Neural progenitor cell (in vitro differentiated cells): ENCODE measurements at regions not wholly inside any gene's neighbourhood (a gene's known extent, or its start where the extent isn't known, plus 50 kb on each side); places are given as distances from the start of the nearest gene placed in this dataset.
"Not testable (repeated sequence)": the region's sequence is repeated elsewhere in the genome, so short reads cannot be mapped to it uniquely, and the experiment has no call there.

Experiments
- DNase-seq: peaks from one replicate; pipeline ENCODE4 v3.0.0-alpha.2; 2016; ENCODE audit warnings: low spot score
- H2AFZ ChIP-seq: fragments of 200-600 bp; sonication (generic); replicated peaks from 2 replicates; pipeline ENCODE4 v1.6.1; 2016; ENCODE audit warnings: antibody characterized with exemption
- H3F3A ChIP-seq: fragments of 200-600 bp; sonication (generic); 2 replicates; pipeline ENCODE4 v1.6.1; 2016; ENCODE audit warnings: antibody characterized with exemption, low read depth
- H3K27ac ChIP-seq: fragments of 200-600 bp; sonication (generic); 2 replicates; pipeline ENCODE4 v1.5.1; 2016; ENCODE audit warnings: mild to moderate bottlenecking
- H3K27me3 ChIP-seq: fragments of 200-600 bp; sonication (generic); 2 replicates; pipeline ENCODE4 v1.6.1; 2016; ENCODE audit warnings: mild to moderate bottlenecking, moderate library complexity
- H3K36me3 ChIP-seq: fragments of 200-600 bp; sonication (generic); 2 replicates; pipeline ENCODE4 v1.5.1; 2016
- H3K4me1 ChIP-seq: fragments of 200-600 bp; sonication (generic); 2 replicates; pipeline ENCODE4 v1.6.1; 2016; ENCODE audit warnings: mixed run types
- H3K4me2 ChIP-seq: fragments of 200-600 bp; sonication (generic); 2 replicates; pipeline ENCODE4 v1.6.1; 2016
- H3K4me3 ChIP-seq: fragments of 200-600 bp; sonication (generic); 2 replicates; pipeline ENCODE4 v1.5.1; 2016
- H3K79me2 ChIP-seq: fragments of 200-600 bp; sonication (generic); 2 replicates; pipeline ENCODE4 v1.6.1; 2016; ENCODE audit warnings: low read depth
- H3K9ac ChIP-seq: fragments of 200-600 bp; sonication (generic); 2 replicates; pipeline ENCODE4 v1.6.1; 2016
- H3K9me3 ChIP-seq: fragments of 200-600 bp; sonication (generic); 2 replicates; pipeline ENCODE4 v1.5.1; 2016; ENCODE audit warnings: low read depth
- H4K20me1 ChIP-seq: fragments of 200-600 bp; sonication (generic); 2 replicates; pipeline ENCODE4 v1.6.1; 2016; ENCODE audit warnings: low read depth
- H3K27ac Mint-ChIP-seq: 3 replicates; pipeline ENCODE4 v1.8.0; 2021; ENCODE audit warnings: mixed read lengths
- H3K27me3 Mint-ChIP-seq: 2 replicates; pipeline ENCODE4 v1.8.0; 2022; ENCODE audit warnings: low read depth, mild to moderate bottlenecking, inconsistent platforms, moderate library complexity, mixed read lengths; ENCODE audit not compliant: insufficient read depth
- H3K36me3 Mint-ChIP-seq: 3 replicates; pipeline ENCODE4 v1.8.0; 2021; ENCODE audit warnings: mixed read lengths
- H3K4me1 Mint-ChIP-seq: 3 replicates; pipeline ENCODE4 v1.8.0; 2021; ENCODE audit warnings: mixed read lengths
- H3K4me3 Mint-ChIP-seq: 3 replicates; pipeline ENCODE4 v1.8.0; 2021; ENCODE audit warnings: mild to moderate bottlenecking, moderate library complexity, mixed read lengths
- H3K9me3 Mint-ChIP-seq: 3 replicates; pipeline ENCODE4 v1.8.0; 2020; ENCODE audit warnings: mixed read lengths
- EZH2 ChIP-seq: fragments of 200-600 bp; sonication (generic); IDR thresholded peaks from 2 replicates; pipeline ENCODE4 v1.6.1; 2017; ENCODE audit warnings: antibody characterized with exemption, mild to moderate bottlenecking, moderate library complexity
- EZH2phosphoT487 ChIP-seq: fragments of 200-600 bp; sonication (generic); IDR thresholded peaks from 2 replicates; pipeline ENCODE4 v1.6.1; 2017; ENCODE audit warnings: antibody characterized with exemption
- TF ChIP-seq, protein P1 (sequence below): fragments of 200-600 bp; sonication (generic); IDR thresholded peaks from 2 replicates; pipeline ENCODE4 v1.5.1; 2017; ENCODE audit warnings: antibody characterized with exemption, mild to moderate bottlenecking

DNA sequence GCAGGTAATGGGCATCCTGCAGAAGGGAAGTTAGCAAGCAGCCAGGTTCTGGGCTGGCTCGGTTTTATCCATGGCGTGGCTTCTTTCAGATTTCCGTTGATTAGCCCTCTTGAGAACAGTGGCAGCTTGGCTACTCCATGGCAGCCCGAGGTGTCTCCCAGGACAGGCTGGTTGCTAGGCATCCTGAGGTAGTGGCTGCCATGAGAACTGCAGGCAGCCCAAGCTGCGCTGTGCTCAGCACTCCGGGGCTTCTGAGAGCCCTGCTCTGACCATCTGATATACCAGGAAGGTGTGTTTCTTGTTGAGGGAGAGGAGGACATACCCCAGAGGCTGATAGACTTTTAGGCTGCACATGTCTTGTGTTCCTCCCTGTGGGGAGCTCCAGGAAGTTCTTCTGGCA lies 253.4 kb upstream of the CASK start:
- Histone ChIP-seq H3F3A (no peaks in the 10 kb centered on the region), H3K27me3 (no peaks in the 10 kb centered on the region), H3K79me2 (no peaks in the 10 kb centered on the region), H3K9me3 (no peaks in the 10 kb centered on the region), H3K4me1 (no peaks in the 10 kb centered on the region), H2AFZ (no peak overlapping the region), H3K27ac (no peak overlapping the region), H3K9ac (no peak overlapping the region), H4K20me1 (no peaks in the 10 kb centered on the region), H3K36me3 (no peaks in the 10 kb centered on the region), H3K4me2 (no peak overlapping the region), H3K4me3 (no peak overlapping the region)
- Mint-ChIP-seq H3K4me3 (no peak overlapping the region), H3K9me3 (peaks cover 2% of the 10 kb centered on the region), H3K27me3 (no peaks in the 10 kb centered on the region), H3K27ac (no peak overlapping the region), H3K4me1 (no peaks in the 10 kb centered on the region), H3K36me3 (no peaks in the 10 kb centered on the region)
- TF ChIP-seq, protein P1, sequence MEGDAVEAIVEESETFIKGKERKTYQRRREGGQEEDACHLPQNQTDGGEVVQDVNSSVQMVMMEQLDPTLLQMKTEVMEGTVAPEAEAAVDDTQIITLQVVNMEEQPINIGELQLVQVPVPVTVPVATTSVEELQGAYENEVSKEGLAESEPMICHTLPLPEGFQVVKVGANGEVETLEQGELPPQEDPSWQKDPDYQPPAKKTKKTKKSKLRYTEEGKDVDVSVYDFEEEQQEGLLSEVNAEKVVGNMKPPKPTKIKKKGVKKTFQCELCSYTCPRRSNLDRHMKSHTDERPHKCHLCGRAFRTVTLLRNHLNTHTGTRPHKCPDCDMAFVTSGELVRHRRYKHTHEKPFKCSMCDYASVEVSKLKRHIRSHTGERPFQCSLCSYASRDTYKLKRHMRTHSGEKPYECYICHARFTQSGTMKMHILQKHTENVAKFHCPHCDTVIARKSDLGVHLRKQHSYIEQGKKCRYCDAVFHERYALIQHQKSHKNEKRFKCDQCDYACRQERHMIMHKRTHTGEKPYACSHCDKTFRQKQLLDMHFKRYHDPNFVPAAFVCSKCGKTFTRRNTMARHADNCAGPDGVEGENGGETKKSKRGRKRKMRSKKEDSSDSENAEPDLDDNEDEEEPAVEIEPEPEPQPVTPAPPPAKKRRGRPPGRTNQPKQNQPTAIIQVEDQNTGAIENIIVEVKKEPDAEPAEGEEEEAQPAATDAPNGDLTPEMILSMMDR: peak; percentile 13
- TF ChIP-seq EZH2 (no peak), EZH2phosphoT487 (no peak)
- DNase-seq: peak; percentile 8

DNA sequence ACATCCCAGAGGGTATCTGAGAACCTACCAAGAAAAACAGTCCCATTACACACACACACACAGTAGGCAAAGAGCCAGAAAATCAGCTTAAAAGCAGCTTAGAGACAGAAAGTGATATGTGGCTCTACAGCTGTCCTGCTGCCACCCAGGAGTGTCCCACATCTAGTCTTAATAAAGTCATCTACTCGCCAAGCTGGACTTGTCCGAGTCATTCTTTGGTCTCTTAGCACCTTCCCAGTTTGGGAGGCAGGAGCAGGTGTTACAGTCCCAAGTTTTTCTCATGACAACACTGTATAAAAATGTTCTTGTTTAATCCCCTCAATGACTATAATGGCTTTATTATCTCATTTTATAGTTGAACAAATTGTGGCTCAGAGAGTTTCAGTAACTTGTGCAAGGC lies 252.5 kb upstream of the CASK start:
- DNase-seq: no peak
- Histone ChIP-seq H3K27ac (no peak overlapping the region), H4K20me1 (no peaks in the 10 kb centered on the region), H3F3A (no peaks in the 10 kb centered on the region), H3K4me1 (no peaks in the 10 kb centered on the region), H3K27me3 (no peaks in the 10 kb centered on the region), H3K4me2 (no peak overlapping the region), H3K9me3 (no peaks in the 10 kb centered on the region), H3K79me2 (no peaks in the 10 kb centered on the region), H3K36me3 (no peaks in the 10 kb centered on the region), H2AFZ (no peak overlapping the region), H3K4me3 (no peak overlapping the region), H3K9ac (no peak overlapping the region)
- Mint-ChIP-seq H3K9me3 (peaks cover 4% of the 10 kb centered on the region), H3K27ac (no peak overlapping the region), H3K27me3 (no peaks in the 10 kb centered on the region), H3K4me3 (no peak overlapping the region), H3K36me3 (no peaks in the 10 kb centered on the region), H3K4me1 (no peaks in the 10 kb centered on the region)
- TF ChIP-seq EZH2 (no peak), EZH2phosphoT487 (no peak)
- TF ChIP-seq, protein P1: no peak

DNA sequence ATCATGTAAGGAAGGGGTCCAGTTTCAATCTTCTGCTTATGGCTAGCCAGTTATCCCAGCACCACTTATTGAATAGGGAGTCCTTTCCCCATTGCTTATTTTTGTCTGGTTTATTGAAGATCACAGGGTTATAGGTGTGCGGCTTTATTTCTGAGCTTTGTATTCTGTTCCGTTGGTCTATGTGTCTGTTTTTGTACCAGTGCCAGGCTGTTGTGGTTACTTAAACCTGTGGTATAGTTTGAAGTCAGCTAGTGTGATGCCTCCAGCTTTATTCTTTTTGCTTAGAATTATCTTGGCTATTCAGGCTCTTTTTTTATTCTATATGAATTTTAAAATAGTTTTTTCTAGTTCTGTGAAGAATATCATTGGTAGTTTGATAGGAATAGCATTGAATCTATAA lies 234.6 kb upstream of the CASK start:
- not testable (repeated sequence) for H3K4me3 Mint-ChIP-seq, H3F3A ChIP-seq, H3K79me2 ChIP-seq, H3K9me3 ChIP-seq, H3K4me1 Mint-ChIP-seq, H3K9ac ChIP-seq, H2AFZ ChIP-seq, H3K36me3 Mint-ChIP-seq, H3K36me3 ChIP-seq, H3K4me1 ChIP-seq, H3K27ac ChIP-seq, H3K27ac Mint-ChIP-seq, H3K4me3 ChIP-seq, H3K4me2 ChIP-seq, H3K27me3 ChIP-seq, DNase-seq, H4K20me1 ChIP-seq, H3K27me3 Mint-ChIP-seq
- peaks cover 27% of the 10 kb centered on the region for H3K9me3 Mint-ChIP-seq

DNA sequence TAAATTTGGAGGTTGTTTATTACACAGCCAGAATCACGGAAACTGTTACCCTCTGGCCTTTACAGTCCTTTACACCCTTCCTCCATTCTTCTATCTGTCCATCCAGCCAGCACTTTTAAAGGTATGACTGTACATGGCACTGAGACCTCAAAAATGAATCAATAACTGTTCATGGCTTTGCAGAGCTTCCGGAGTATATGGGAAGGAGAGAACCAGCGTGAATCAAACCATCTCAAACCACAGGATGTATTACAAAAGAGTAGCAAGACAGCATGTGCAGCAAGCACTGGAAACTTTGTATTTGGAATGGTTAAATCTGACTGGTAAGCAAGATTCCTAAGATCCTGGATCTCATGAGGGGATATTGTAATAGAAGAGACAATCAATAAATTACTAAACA lies 228.5 kb upstream of the CASK start:
- H3K36me3 ChIP-seq: no peaks in the 10 kb centered on the region
- H3K4me3 Mint-ChIP-seq: no peak overlapping the region
- peaks cover 12% of the 10 kb centered on the region for H3K4me1 ChIP-seq
- no peak overlapping the region for H3K9ac ChIP-seq
- H3K36me3 Mint-ChIP-seq: no peaks in the 10 kb centered on the region
- DNase-seq: no peak
- H3K79me2 ChIP-seq: no peaks in the 10 kb centered on the region
- H4K20me1 ChIP-seq: no peaks in the 10 kb centered on the region
- H3K27ac Mint-ChIP-seq: no peak overlapping the region
- H3K4me2 ChIP-seq: no peak overlapping the region
- H3K9me3 ChIP-seq: no peaks in the 10 kb centered on the region
- H2AFZ ChIP-seq: no peak overlapping the region
- peaks cover 10% of the 10 kb centered on the region for H3F3A ChIP-seq
- no peaks in the 10 kb centered on the region for H3K27me3 ChIP-seq
- H3K4me1 Mint-ChIP-seq: no peaks in the 10 kb centered on the region
- H3K4me3 ChIP-seq: no peak overlapping the region
- TF ChIP-seq, protein P1: no peak
- no peak for TF ChIP-seq EZH2
- no peak for TF ChIP-seq EZH2phosphoT487
- H3K27me3 Mint-ChIP-seq: peaks cover 1% of the 10 kb centered on the region
- no peak overlapping the region for H3K27ac ChIP-seq
- H3K9me3 Mint-ChIP-seq: no peaks in the 10 kb centered on the region
